DND-41 (cell line): ENCODE measurements at regions not wholly inside any gene's neighbourhood (a gene's known extent, or its start where the extent isn't known, plus 50 kb on each side); places are given as distances from the start of the nearest gene placed in this dataset.

ENCODE experiments used
- EZH2 ChIP-seq: IDR thresholded peaks from 3 replicates; pipeline ENCODE4 v1.6.1; 2012; ENCODE audit warnings: borderline replicate concordance, low read depth, mild to moderate bottlenecking, moderate library complexity, low read length, inconsistent platforms; ENCODE audit not compliant: severe bottlenecking
- TF ChIP-seq, protein P1 (sequence below): IDR thresholded peaks from 2 replicates; pipeline ENCODE4 v1.5.1; 2012; ENCODE audit warnings: borderline replicate concordance, low read length, moderate library complexity, mild to moderate bottlenecking; ENCODE audit not compliant: poor library complexity, severe bottlenecking; ENCODE audit errors: extremely low read depth

DNA sequence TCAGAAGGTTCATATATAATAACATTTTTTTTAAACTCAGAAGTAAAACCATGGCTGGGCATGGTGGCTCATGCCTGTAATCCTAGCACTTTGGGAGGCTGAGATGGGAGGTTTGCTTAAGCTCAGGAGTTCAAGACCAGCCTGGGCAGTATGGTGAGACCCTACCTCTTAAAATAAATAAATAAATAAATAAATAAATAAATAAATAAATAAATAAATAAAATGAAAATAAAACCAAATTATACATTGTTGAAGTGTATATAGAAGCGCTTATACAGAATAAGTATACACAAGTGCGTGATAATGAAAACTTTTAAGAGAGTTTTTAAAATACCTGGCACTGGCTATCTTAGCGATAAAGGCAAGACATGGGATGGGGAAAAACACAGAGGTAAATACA is 71.6 kb downstream of the OR2B2 start:
- TF ChIP-seq, protein P1, sequence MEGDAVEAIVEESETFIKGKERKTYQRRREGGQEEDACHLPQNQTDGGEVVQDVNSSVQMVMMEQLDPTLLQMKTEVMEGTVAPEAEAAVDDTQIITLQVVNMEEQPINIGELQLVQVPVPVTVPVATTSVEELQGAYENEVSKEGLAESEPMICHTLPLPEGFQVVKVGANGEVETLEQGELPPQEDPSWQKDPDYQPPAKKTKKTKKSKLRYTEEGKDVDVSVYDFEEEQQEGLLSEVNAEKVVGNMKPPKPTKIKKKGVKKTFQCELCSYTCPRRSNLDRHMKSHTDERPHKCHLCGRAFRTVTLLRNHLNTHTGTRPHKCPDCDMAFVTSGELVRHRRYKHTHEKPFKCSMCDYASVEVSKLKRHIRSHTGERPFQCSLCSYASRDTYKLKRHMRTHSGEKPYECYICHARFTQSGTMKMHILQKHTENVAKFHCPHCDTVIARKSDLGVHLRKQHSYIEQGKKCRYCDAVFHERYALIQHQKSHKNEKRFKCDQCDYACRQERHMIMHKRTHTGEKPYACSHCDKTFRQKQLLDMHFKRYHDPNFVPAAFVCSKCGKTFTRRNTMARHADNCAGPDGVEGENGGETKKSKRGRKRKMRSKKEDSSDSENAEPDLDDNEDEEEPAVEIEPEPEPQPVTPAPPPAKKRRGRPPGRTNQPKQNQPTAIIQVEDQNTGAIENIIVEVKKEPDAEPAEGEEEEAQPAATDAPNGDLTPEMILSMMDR = no peak
- TF ChIP-seq EZH2 = no peak
